DMS 273 (cell line): ENCODE measurements at regions not wholly inside any gene's neighbourhood (a gene's known extent, or its start where the extent isn't known, plus 50 kb on each side); places are given as distances from the start of the nearest gene placed in this dataset.
"Not testable (repeated sequence)": the region's sequence is repeated elsewhere in the genome, so short reads cannot be mapped to it uniquely, and the experiment has no call there.

Source experiments
- DNase-seq: peaks from one replicate; lab custom pipeline; 2025; ENCODE audit not compliant: unreplicated experiment; lab: John Stamatoyannopoulos, UW

- DNase-seq = no peak
Measured at GRCh38 chr14:45633220-45633984, 380.4 kb upstream of the MIS18BP1 start.

GRCh38 chr14:45621731-45622130 is 368.7 kb upstream of the MIS18BP1 start:
- no peak for DNase-seq

- DNase-seq = no peak
Measured at GRCh38 chr14:45619831-45620230, 366.8 kb upstream of the MIS18BP1 start.

GRCh38 chr14:45610318-45610717 is 357.3 kb upstream of the MIS18BP1 start:
- no peak for DNase-seq

- DNase-seq = no peak
Measured at GRCh38 chr14:45587142-45587541, 334.1 kb upstream of the MIS18BP1 start.

GRCh38 chr14:45559626-45560025 is 306.6 kb upstream of the MIS18BP1 start:
- no peak for DNase-seq

GRCh38 chr14:45558183-45558582 is 305.2 kb upstream of the MIS18BP1 start:
- no peak for DNase-seq

- no peak for DNase-seq
Measured at GRCh38 chr14:45553981-45554380, 301.0 kb upstream of the MIS18BP1 start.

GRCh38 chr14:45551240-45551820 is 298.3 kb upstream of the MIS18BP1 start:
- DNase-seq = not testable (repeated sequence)

- no peak for DNase-seq
Measured at GRCh38 chr14:45531022-45531421, 278.0 kb upstream of the MIS18BP1 start.

GRCh38 chr14:45526715-45527549 is 273.9 kb upstream of the MIS18BP1 start:
- peak; percentile 67 for DNase-seq

GRCh38 chr14:45519766-45520165 is 266.8 kb upstream of the MIS18BP1 start:
- DNase-seq = no peak

GRCh38 chr14:45492876-45493275 is 239.9 kb upstream of the MIS18BP1 start:
- no peak for DNase-seq

GRCh38 chr14:45491914-45492313 is 238.9 kb upstream of the MIS18BP1 start:
- no peak for DNase-seq

- no peak for DNase-seq
Measured at GRCh38 chr14:45486599-45486998, 233.6 kb upstream of the MIS18BP1 start.

- no peak for DNase-seq
Measured at GRCh38 chr14:45467023-45467422, 214.0 kb upstream of the MIS18BP1 start.

GRCh38 chr14:45434221-45434620 is 181.2 kb upstream of the MIS18BP1 start:
- DNase-seq = no peak

GRCh38 chr14:45426685-45427282 is 173.8 kb upstream of the MIS18BP1 start:
- peak; percentile 62 for DNase-seq

- no peak for DNase-seq
Measured at GRCh38 chr14:45406942-45407341, 153.9 kb upstream of the MIS18BP1 start.

GRCh38 chr14:45400950-45401640 is 148.1 kb upstream of the MIS18BP1 start:
- DNase-seq = no peak

- no peak for DNase-seq
Measured at GRCh38 chr14:45400509-45400908, 147.5 kb upstream of the MIS18BP1 start.
